Endothelial cell of umbilical vein (primary cell): ENCODE measurements at regions not wholly inside any gene's neighbourhood (a gene's known extent, or its start where the extent isn't known, plus 50 kb on each side); places are given as distances from the start of the nearest gene placed in this dataset.

Experiments
- BruUV-seq: library from RNA; stranded (reverse); fragments of 400-500 nt; replicated peaks from 2 replicates; lab custom pipeline; 2021; lab: Mats Ljungman, UMichigan
- CTCF ChIA-PET: fragments of 300-600, 350-600 bp; sonication (Branson Sonifier 250); formaldehyde crosslinking; loops from one replicate; lab custom pipeline; 2021; ENCODE audit warnings: antibody characterized with exemption, inconsistent platforms; lab: Charles Lee
- POLR2A ChIA-PET: fragments of 300-600, 350-600 bp; sonication (Branson Sonifier 250); formaldehyde crosslinking; loops from one replicate; lab custom pipeline; 2021; ENCODE audit warnings: antibody characterized with exemption, inconsistent platforms; lab: Charles Lee
- DNase-seq: peaks from one replicate; pipeline ENCODE4 v3.0.0-alpha.2; 2011; ENCODE audit warnings: low read depth, low spot score
- FAIRE-seq: peaks from 2 replicates; lab custom pipeline; 2011; peaks lifted over from hg19 to GRCh38; lab: Jason Lieb, UNC
- H2AFZ ChIP-seq: 2 replicates; pipeline ENCODE4 v1.6.0; 2012; ENCODE audit warnings: low read depth, low read length, control low read depth, inconsistent platforms
- H3K27ac ChIP-seq: 2 replicates; pipeline ENCODE4 v1.5.1; 2011; ENCODE audit warnings: low read depth, mild to moderate bottlenecking, control low read depth, low read length, moderate library complexity; ENCODE audit not compliant: insufficient read depth
- H3K27me3 ChIP-seq, 2 experiments: 2 replicates each; pipeline versions ENCODE4 v1.6.0 to v1.6.1; 2011; ENCODE audit warnings: low read length in 2 of 2, mixed read lengths in 1 of 2; ENCODE audit not compliant: control insufficient read depth in 2 of 2, insufficient read depth in 2 of 2
- H3K36me3 ChIP-seq, 2 experiments: 2 replicates in 1 of 2; 3 replicates in 1 of 2; pipeline ENCODE4 v1.5.1; 2011; ENCODE audit warnings: low read length in 2 of 2, mild to moderate bottlenecking in 1 of 2, moderate library complexity in 1 of 2; ENCODE audit not compliant: control insufficient read depth in 2 of 2, insufficient read depth in 2 of 2; ENCODE audit errors: extremely low read depth in 1 of 2
- H3K4me1 ChIP-seq: 3 replicates; pipeline ENCODE4 v1.5.1; 2011; ENCODE audit warnings: mild to moderate bottlenecking, low read length; ENCODE audit not compliant: control insufficient read depth, insufficient read depth; ENCODE audit errors: extremely low read depth
- H3K4me2 ChIP-seq: 2 replicates; pipeline ENCODE4 v1.6.1; 2011; ENCODE audit warnings: low read length, control low read depth, mixed read lengths; ENCODE audit not compliant: insufficient read depth
- H3K4me3 ChIP-seq, 3 experiments: fragments of 200-600 bp in 1 of 3; sonication (generic), shearing (Covaris generic) in 1 of 3; replicated peaks in 1 of 3; 2 replicates each; pipeline ENCODE4 v1.5.1; 2011 to 2016; ENCODE audit warnings: control low read depth in 3 of 3, low read length in 3 of 3, mild to moderate bottlenecking in 2 of 3, inconsistent platforms in 1 of 3, low read depth in 1 of 3, moderate library complexity in 1 of 3; ENCODE audit not compliant: insufficient read depth in 1 of 3
- H3K79me2 ChIP-seq: 2 replicates; pipeline ENCODE4 v1.6.0; 2012; ENCODE audit warnings: low read length, inconsistent platforms; ENCODE audit not compliant: control insufficient read depth, insufficient read depth
- H3K9ac ChIP-seq: replicated peaks from 2 replicates; pipeline ENCODE3; 2011; ENCODE audit warnings: low read length, control low read depth; ENCODE audit not compliant: insufficient read depth; ENCODE audit errors: extremely low read depth
- H3K9me1 ChIP-seq: replicated peaks from 3 replicates; pipeline ENCODE4 v1.6.0; 2011; ENCODE audit warnings: mild to moderate bottlenecking, low read length; ENCODE audit not compliant: control insufficient read depth, insufficient read depth; ENCODE audit errors: extremely low read depth
- H3K9me3 ChIP-seq: replicated peaks from 2 replicates; pipeline ENCODE4 v1.5.1; 2012; ENCODE audit warnings: low read length, inconsistent platforms; ENCODE audit not compliant: control insufficient read depth, insufficient read depth
- H4K20me1 ChIP-seq: replicated peaks from 2 replicates; pipeline ENCODE3; 2011; ENCODE audit warnings: mild to moderate bottlenecking, low read length; ENCODE audit not compliant: control insufficient read depth, insufficient read depth; ENCODE audit errors: extremely low read depth
- EZH2 ChIP-seq: IDR thresholded peaks from 2 replicates; pipeline ENCODE4 v1.6.1; 2012; ENCODE audit warnings: borderline replicate concordance, low read depth, mild to moderate bottlenecking, moderate library complexity, low read length, inconsistent platforms; ENCODE audit not compliant: severe bottlenecking
- FOS ChIP-seq: IDR thresholded peaks from 2 replicates; pipeline ENCODE4 v1.6.1; 2011; ENCODE audit warnings: mild to moderate bottlenecking, low read length, moderate library complexity, borderline replicate concordance; ENCODE audit not compliant: insufficient read depth
- GATA2 ChIP-seq: IDR thresholded peaks from 2 replicates; pipeline ENCODE4 v1.7.0; 2011; ENCODE audit warnings: low read depth, mild to moderate bottlenecking, moderate library complexity, mixed read lengths, low read length; ENCODE audit not compliant: insufficient read length, insufficient read depth
- JUN ChIP-seq: IDR thresholded peaks from 2 replicates; pipeline ENCODE4 v1.6.1; 2011; ENCODE audit warnings: borderline replicate concordance, low read depth; ENCODE audit not compliant: insufficient read length, insufficient read depth
- MYC ChIP-seq: IDR thresholded peaks from one replicate; pipeline ENCODE4 v1.6.1; 2011; ENCODE audit warnings: mild to moderate bottlenecking, low read depth, low read length
- POLR2A ChIP-seq: IDR thresholded peaks from 2 replicates; pipeline ENCODE4 v1.6.1; 2012; ENCODE audit warnings: low read depth, mild to moderate bottlenecking, control low read depth, low read length
- POLR2AphosphoS5 ChIP-seq: IDR thresholded peaks from 2 replicates; pipeline ENCODE4 v1.6.1; 2012; ENCODE audit warnings: low read depth, mild to moderate bottlenecking, control low read depth, low read length, moderate library complexity; ENCODE audit not compliant: insufficient read depth
- dilution Hi-C: fragments of 300-500 bp; cut with MboI; formaldehyde crosslinking; loops from one replicate; pipeline ENCODE4 v1.15.0; 2019; ENCODE audit warnings: low sequenced_read_pairs; ENCODE audit not compliant: extremely low pct_ligation_motif_present
- intact Hi-C: fragments of 100-400 bp; cut with micrococcal nuclease; formaldehyde crosslinking; loops from one replicate; pipeline ENCODE4 v1.10.0; 2022
- TF ChIP-seq, protein P1 (sequence below), 2 donors: IDR thresholded peaks; 1 replicate in 1 of 2; 2 replicates in 1 of 2; pipeline ENCODE4 v1.5.1; 2011; ENCODE audit warnings: low read length in 2 of 2, mild to moderate bottlenecking in 2 of 2, moderate library complexity in 2 of 2, control low read depth in 1 of 2, inconsistent platforms in 1 of 2, low read depth in 1 of 2; ENCODE audit not compliant: insufficient read depth in 1 of 2; ENCODE audit errors: extremely low read depth in 1 of 2
- TF ChIP-seq, protein P2 (sequence below): IDR thresholded peaks from 2 replicates; pipeline ENCODE4 v1.6.1; 2011; ENCODE audit not compliant: insufficient read depth, insufficient read length

DNA sequence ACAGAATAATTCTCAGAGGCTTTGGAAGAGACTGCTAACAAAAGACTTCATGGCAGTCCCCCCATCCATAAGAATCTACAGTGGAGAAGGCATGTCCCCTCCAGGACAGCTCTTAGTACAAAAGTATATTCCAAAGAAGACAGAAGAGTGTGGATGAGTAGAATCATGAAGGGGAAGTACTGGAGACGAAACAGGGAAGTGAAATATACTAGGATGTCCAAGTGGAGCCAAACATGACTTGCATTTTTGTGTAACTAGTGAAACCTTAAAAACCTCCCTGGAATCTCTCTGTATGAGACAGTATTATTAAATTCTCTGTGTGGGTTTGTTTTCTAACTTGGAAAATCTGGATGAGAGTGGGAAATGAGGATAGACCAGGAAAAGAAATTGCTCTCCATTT is 312.4 kb downstream of the RSL24D1 start:
- intact Hi-C loops (no loop called here), dilution Hi-C loops (no loop called here)
- ChIA-PET POLR2A (no interaction called here), CTCF (no interaction called here)
- H3K79me2 ChIP-seq = no peaks in the 10 kb centered on the region
- H3K27me3 ChIP-seq = no peaks in the 10 kb centered on the region
- H3K9me3 ChIP-seq = no peaks in the 10 kb centered on the region
- DNase-seq (no peak), FAIRE-seq (no peak)
- H3K4me3 ChIP-seq = no peak overlapping the region
- no peak overlapping the region for H3K4me2 ChIP-seq
- H3K36me3 ChIP-seq = no peaks in the 10 kb centered on the region
- no peak overlapping the region for H3K27ac ChIP-seq
- no peak overlapping the region for H2AFZ ChIP-seq
- TF ChIP-seq POLR2A = no peak
- no peak for TF ChIP-seq GATA2
- TF ChIP-seq, protein P1, sequence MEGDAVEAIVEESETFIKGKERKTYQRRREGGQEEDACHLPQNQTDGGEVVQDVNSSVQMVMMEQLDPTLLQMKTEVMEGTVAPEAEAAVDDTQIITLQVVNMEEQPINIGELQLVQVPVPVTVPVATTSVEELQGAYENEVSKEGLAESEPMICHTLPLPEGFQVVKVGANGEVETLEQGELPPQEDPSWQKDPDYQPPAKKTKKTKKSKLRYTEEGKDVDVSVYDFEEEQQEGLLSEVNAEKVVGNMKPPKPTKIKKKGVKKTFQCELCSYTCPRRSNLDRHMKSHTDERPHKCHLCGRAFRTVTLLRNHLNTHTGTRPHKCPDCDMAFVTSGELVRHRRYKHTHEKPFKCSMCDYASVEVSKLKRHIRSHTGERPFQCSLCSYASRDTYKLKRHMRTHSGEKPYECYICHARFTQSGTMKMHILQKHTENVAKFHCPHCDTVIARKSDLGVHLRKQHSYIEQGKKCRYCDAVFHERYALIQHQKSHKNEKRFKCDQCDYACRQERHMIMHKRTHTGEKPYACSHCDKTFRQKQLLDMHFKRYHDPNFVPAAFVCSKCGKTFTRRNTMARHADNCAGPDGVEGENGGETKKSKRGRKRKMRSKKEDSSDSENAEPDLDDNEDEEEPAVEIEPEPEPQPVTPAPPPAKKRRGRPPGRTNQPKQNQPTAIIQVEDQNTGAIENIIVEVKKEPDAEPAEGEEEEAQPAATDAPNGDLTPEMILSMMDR (IDR thresholded peaks at IDR 0.05; ENCODE audit: extremely low read depth in 1 of 2, insufficient read depth in 1 of 2, low read depth in 1 of 2, low read length in 2 of 2) = no peak
- no peak for TF ChIP-seq MYC
- no peak for TF ChIP-seq EZH2
- no peak for TF ChIP-seq POLR2AphosphoS5
- TF ChIP-seq, protein P2, sequence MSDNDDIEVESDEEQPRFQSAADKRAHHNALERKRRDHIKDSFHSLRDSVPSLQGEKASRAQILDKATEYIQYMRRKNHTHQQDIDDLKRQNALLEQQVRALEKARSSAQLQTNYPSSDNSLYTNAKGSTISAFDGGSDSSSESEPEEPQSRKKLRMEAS = no peak
- TF ChIP-seq JUN = no peak
- no peak for TF ChIP-seq FOS
- H3K9ac ChIP-seq = no peak overlapping the region
- no peaks in the 10 kb centered on the region for H4K20me1 ChIP-seq
- no TSS peak for BruUV-seq
- no peaks in the 10 kb centered on the region for H3K4me1 ChIP-seq
- no peaks in the 10 kb centered on the region for H3K9me1 ChIP-seq
